GM23248 (cell line): ENCODE measurements at regions not wholly inside any gene's neighbourhood (a gene's known extent, or its start where the extent isn't known, plus 50 kb on each side); places are given as distances from the start of the nearest gene placed in this dataset.

Source experiments
- DNase-seq: peaks from one replicate; pipeline ENCODE4 v3.0.0-alpha.2; 2015
- H2AFZ ChIP-seq: fragments of 200-600 bp; sonication (generic); 2 replicates; pipeline ENCODE4 v1.6.1; 2016; ENCODE audit warnings: antibody characterized with exemption
- H3F3A ChIP-seq: fragments of 200-600 bp; sonication (generic); 2 replicates; pipeline ENCODE4 v1.6.1; 2016; ENCODE audit warnings: mild to moderate bottlenecking, antibody characterized with exemption, mixed run types; ENCODE audit not compliant: insufficient read depth
- H3K27ac ChIP-seq: fragments of 200-600 bp; sonication (generic); 2 replicates; pipeline ENCODE4 v1.5.1; 2016; ENCODE audit warnings: mild to moderate bottlenecking
- H3K27me3 ChIP-seq: fragments of 200-600 bp; sonication (generic); replicated peaks from 2 replicates; pipeline ENCODE4 v1.6.1; 2016; ENCODE audit warnings: mild to moderate bottlenecking; ENCODE audit not compliant: insufficient read depth
- H3K36me3 ChIP-seq: fragments of 200-600 bp; sonication (generic); 2 replicates; pipeline ENCODE4 v1.6.1; 2016; ENCODE audit warnings: low read depth, mild to moderate bottlenecking
- H3K4me1 ChIP-seq: fragments of 200-600 bp; sonication (generic); 2 replicates; pipeline ENCODE4 v1.6.1; 2016; ENCODE audit warnings: mild to moderate bottlenecking; ENCODE audit not compliant: insufficient read depth
- H3K4me2 ChIP-seq: fragments of 200-600 bp; sonication (generic); one replicate; pipeline ENCODE4 v1.6.1; 2016; ENCODE audit warnings: mild to moderate bottlenecking; ENCODE audit not compliant: unreplicated experiment
- H3K4me3 ChIP-seq: fragments of 200-600 bp; sonication (generic); 2 replicates; pipeline ENCODE4 v1.5.1; 2016; ENCODE audit warnings: mild to moderate bottlenecking
- H3K79me2 ChIP-seq: fragments of 200-600 bp; sonication (generic); 2 replicates; pipeline ENCODE4 v1.6.1; 2016; ENCODE audit warnings: mild to moderate bottlenecking; ENCODE audit not compliant: insufficient read depth
- H3K9ac ChIP-seq: fragments of 200-600 bp; sonication (generic); 2 replicates; pipeline ENCODE4 v1.6.1; 2016; ENCODE audit warnings: mild to moderate bottlenecking
- H3K9me2 ChIP-seq: fragments of 200-600 bp; sonication (generic); 2 replicates; pipeline ENCODE4 v1.6.1; 2016; ENCODE audit warnings: mixed run types, mild to moderate bottlenecking, moderate library complexity; ENCODE audit not compliant: insufficient read depth
- H3K9me3 ChIP-seq: fragments of 200-600 bp; sonication (generic); one replicate; pipeline ENCODE4 v1.6.1; 2017; ENCODE audit warnings: low read depth
- H4K20me1 ChIP-seq: fragments of 200-600 bp; sonication (generic); 2 replicates; pipeline ENCODE4 v1.6.0; 2016; ENCODE audit not compliant: insufficient read depth
- EZH2 ChIP-seq: fragments of 200-600 bp; sonication (generic); IDR thresholded peaks from 2 replicates; pipeline ENCODE4 v1.6.1; 2018; ENCODE audit warnings: antibody characterized with exemption, mild to moderate bottlenecking; ENCODE audit not compliant: insufficient read depth, poor library complexity, severe bottlenecking
- EZH2phosphoT487 ChIP-seq: fragments of 200-600 bp; sonication (generic); IDR thresholded peaks from 2 replicates; pipeline ENCODE4 v1.6.1; 2018; ENCODE audit warnings: antibody characterized with exemption, moderate library complexity, mild to moderate bottlenecking, low read depth; ENCODE audit not compliant: insufficient read depth
- WGBS, 2 experiments: methylation state at CpG; one replicate each; pipeline ENCODE4 v1.1.6; 2015 to 2017; ENCODE audit warnings: low lambda C conversion rate in 2 of 2, low coverage in 1 of 2; ENCODE audit errors: missing lambda C conversion rate in 2 of 2; 5-methylcytosine and 5-hydroxymethylcytosine counted together
- in situ Hi-C: fragments of 300-500 bp; cut with MboI; formaldehyde crosslinking; loops from 2 replicates; pipeline ENCODE4 v1.15.0; 2020

DNA sequence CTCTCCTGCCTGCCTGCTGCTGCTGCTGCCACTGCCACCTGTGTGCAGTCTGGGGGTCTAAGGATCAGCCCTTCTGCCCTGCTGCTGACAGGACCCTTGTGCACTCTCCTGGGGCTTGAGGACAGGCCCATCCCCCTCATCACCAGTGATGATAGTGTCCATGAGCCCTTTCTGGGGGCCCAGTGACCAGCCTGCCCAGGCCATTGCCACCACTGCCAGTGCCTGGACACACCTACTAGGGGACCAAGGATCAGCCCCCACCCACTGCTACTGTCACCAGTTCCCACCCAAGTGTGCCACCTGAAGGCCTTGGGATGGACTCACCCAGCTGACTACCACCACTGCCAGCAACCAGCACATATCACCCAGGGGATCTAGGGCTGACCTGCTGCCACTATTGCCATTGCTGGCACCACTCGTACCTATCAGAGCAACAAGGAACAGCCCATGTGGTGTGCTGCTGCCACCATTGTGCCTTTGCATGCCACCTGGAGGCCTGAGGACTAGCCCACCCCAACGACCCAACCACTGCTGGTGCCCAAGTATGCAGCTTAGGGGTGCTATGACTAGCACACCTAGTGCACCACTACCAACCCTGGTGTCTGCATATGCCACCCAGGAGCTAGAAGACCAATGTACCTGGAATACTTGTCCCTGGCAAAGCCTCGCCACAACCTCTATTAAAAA is 994.3 kb downstream of the PCDH17 start:
- H3K9me3 ChIP-seq: no peaks in the 10 kb centered on the region
- no peak overlapping the region for H2AFZ ChIP-seq
- 8 to 19% methylated on average over 3 of the region's 3 CpGs for WGBS, 2 experiments
- no peak overlapping the region for H3K4me2 ChIP-seq
- no peaks in the 10 kb centered on the region for H3F3A ChIP-seq
- no peaks in the 10 kb centered on the region for H3K4me1 ChIP-seq
- H3K27me3 ChIP-seq: no peaks in the 10 kb centered on the region
- H4K20me1 ChIP-seq: no peaks in the 10 kb centered on the region
- DNase-seq: no peak
- no peaks in the 10 kb centered on the region for H3K79me2 ChIP-seq
- in situ Hi-C loops: no loop called here
- no peak overlapping the region for H3K9ac ChIP-seq
- no peaks in the 10 kb centered on the region for H3K9me2 ChIP-seq
- no peak overlapping the region for H3K27ac ChIP-seq
- no peaks in the 10 kb centered on the region for H3K36me3 ChIP-seq
- no peak for TF ChIP-seq EZH2
- TF ChIP-seq EZH2phosphoT487: no peak
- no peak overlapping the region for H3K4me3 ChIP-seq

DNA sequence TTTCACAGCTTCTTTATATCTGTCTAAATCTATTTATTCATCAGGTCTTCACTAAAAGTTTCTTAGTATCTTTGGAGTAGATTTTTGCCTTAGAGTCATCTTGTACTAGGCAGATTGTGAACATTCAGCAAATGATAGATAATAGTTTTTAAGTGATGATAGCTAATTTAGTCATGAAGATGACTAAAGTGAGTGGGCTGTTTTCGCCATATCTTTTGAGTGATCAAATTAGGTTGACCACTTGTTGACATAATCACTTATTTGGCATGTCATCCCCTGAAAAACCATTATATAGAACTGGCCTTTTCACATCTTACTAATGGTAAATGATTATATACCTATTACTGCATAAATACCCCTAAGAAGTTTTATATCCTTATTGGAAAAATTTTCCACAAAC is 999.2 kb downstream of the PCDH17 start:
- no peak overlapping the region for H3K27ac ChIP-seq
- no peaks in the 10 kb centered on the region for H3K9me2 ChIP-seq
- no peaks in the 10 kb centered on the region for H4K20me1 ChIP-seq
- 6 to 23% methylated on average over 1 of the region's 1 CpG for WGBS, 2 experiments
- TF ChIP-seq EZH2 (no peak), EZH2phosphoT487 (no peak)
- H3K9me3 ChIP-seq: no peaks in the 10 kb centered on the region
- in situ Hi-C loops: no loop called here
- H3K4me2 ChIP-seq: no peak overlapping the region
- H2AFZ ChIP-seq: no peak overlapping the region
- no peaks in the 10 kb centered on the region for H3F3A ChIP-seq
- no peak for DNase-seq
- H3K79me2 ChIP-seq: no peaks in the 10 kb centered on the region
- no peaks in the 10 kb centered on the region for H3K36me3 ChIP-seq
- no peak overlapping the region for H3K9ac ChIP-seq
- H3K27me3 ChIP-seq: no peaks in the 10 kb centered on the region
- no peak overlapping the region for H3K4me3 ChIP-seq
- H3K4me1 ChIP-seq: no peaks in the 10 kb centered on the region

DNA sequence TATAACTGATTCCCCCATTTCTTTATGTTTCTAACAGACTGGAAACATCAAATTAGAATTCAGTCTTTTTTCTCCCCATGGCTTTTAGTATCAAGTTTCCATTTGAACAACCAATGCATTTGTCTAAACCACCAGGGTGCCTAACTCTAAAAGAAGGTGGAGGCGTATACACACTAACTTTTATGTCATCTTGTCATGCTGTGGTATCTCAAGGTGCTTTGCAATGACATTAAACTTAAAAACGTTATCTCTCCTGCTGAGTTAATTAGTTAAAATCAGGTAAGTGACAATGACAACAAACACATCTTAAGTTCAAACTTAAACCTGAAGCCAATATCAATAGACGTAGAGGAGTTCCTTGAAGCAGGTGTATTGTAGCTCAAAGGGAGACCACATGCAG is 1001.7 kb downstream of the PCDH17 start:
- Histone ChIP-seq H3K9me3 (no peaks in the 10 kb centered on the region), H3K9ac (no peak overlapping the region), H3K27ac (no peak overlapping the region), H3K27me3 (no peaks in the 10 kb centered on the region), H3K4me1 (no peaks in the 10 kb centered on the region), H3F3A (no peaks in the 10 kb centered on the region), H4K20me1 (no peaks in the 10 kb centered on the region), H2AFZ (no peak overlapping the region), H3K9me2 (no peaks in the 10 kb centered on the region), H3K4me2 (no peak overlapping the region), H3K36me3 (no peaks in the 10 kb centered on the region), H3K4me3 (no peak overlapping the region), H3K79me2 (no peaks in the 10 kb centered on the region)
- DNase-seq: no peak
- 20 to 27% methylated on average over 3 of the region's 3 CpGs for WGBS, 2 experiments
- TF ChIP-seq EZH2phosphoT487 (no peak), EZH2 (no peak)
- in situ Hi-C loops: no loop called here

DNA sequence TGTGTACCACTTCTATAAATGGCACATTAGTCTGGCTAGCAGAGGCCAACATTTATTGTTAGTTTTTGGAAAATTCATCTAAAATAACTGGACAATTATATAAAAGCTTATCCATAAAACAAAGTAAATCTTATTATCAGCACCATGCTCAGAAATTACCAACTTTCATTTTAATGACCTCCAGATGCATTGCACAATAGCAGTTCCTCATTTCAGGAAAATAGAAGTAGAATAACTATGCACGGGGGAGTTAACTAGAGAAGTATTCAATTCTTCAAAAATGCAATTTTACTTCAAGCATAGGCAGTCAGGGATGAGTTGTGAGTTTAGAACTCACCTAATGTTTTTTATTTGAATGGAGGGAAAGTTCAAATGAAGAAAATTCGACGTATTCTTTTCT is 1023.5 kb downstream of the PCDH17 start:
- Histone ChIP-seq H3K9me2 (no peaks in the 10 kb centered on the region), H3K27me3 (no peaks in the 10 kb centered on the region), H3K79me2 (no peaks in the 10 kb centered on the region), H3K27ac (no peak overlapping the region), H3K4me1 (no peaks in the 10 kb centered on the region), H2AFZ (no peak overlapping the region), H4K20me1 (no peaks in the 10 kb centered on the region), H3K9ac (no peak overlapping the region), H3K4me3 (no peak overlapping the region), H3F3A (no peaks in the 10 kb centered on the region), H3K36me3 (no peaks in the 10 kb centered on the region), H3K9me3 (no peaks in the 10 kb centered on the region), H3K4me2 (no peak overlapping the region)
- 0% methylated on average over 3 of the region's 3 CpGs for WGBS, 2 experiments
- in situ Hi-C loops: no loop called here
- no peak for TF ChIP-seq EZH2
- no peak for DNase-seq

DNA sequence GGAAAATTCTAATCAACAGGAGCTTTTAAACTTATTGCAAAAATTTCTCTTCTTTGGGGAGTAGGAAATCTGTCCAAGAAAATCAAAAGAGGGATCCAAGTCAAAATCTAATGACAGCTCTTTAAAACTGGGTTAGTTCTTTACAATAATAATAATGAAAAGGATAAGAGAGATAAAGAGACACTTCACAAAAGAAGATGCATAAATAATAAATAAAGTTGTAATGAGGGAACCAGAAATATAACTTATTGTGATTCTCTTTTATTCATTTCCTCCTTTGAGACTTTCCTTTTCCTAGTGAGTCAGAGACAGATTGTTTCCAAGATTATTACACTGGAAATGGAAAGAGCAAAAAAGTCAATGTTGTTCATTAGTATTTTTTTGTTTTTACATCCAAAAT is 1029.3 kb downstream of the PCDH17 start:
- TF ChIP-seq EZH2phosphoT487: no peak
- TF ChIP-seq EZH2: no peak
- Histone ChIP-seq H3K27me3 (no peaks in the 10 kb centered on the region), H3K36me3 (no peaks in the 10 kb centered on the region), H3K4me1 (no peaks in the 10 kb centered on the region), H3K9me3 (no peaks in the 10 kb centered on the region), H3K79me2 (no peaks in the 10 kb centered on the region), H3K9me2 (no peaks in the 10 kb centered on the region), H3K27ac (no peak overlapping the region), H3K4me2 (no peak overlapping the region), H3K4me3 (no peak overlapping the region), H2AFZ (no peak overlapping the region), H4K20me1 (no peaks in the 10 kb centered on the region), H3K9ac (no peak overlapping the region), H3F3A (no peaks in the 10 kb centered on the region)
- DNase-seq: no peak
- in situ Hi-C loops: no loop called here
